Thymus (tissue), 11 donors: ENCODE measurements at regions not wholly inside any gene's neighbourhood (a gene's known extent, or its start where the extent isn't known, plus 50 kb on each side); places are given as distances from the start of the nearest gene placed in this dataset.
A peak's percentile ranks its signal among the peaks of the same experiment; 100 is the strongest.

ENCODE experiments used
- DNase-seq, 9 donors: peaks; one replicate each; pipeline ENCODE4 v3.0.0-alpha.2; 2013; ENCODE audit warnings: low spot score in 9 of 9, low read depth in 6 of 9, missing footprints in 1 of 9
- H3K27ac ChIP-seq, 2 donors: one replicate each; pipeline ENCODE4 v1.5.1; 2013; ENCODE audit warnings: control low read depth in 1 of 2, low read depth in 1 of 2, low read length in 1 of 2, mild to moderate bottlenecking in 1 of 2, moderate library complexity in 1 of 2
- H3K27me3 ChIP-seq, 2 donors: one replicate each; pipeline ENCODE4 v1.5.1; 2013; ENCODE audit warnings: low read length in 1 of 2; ENCODE audit not compliant: control insufficient read depth in 2 of 2, insufficient read depth in 1 of 2
- H3K36me3 ChIP-seq, 2 donors: one replicate each; pipeline ENCODE4 v1.5.1; 2013; ENCODE audit warnings: low read length in 1 of 2, mild to moderate bottlenecking in 1 of 2, moderate library complexity in 1 of 2; ENCODE audit not compliant: control insufficient read depth in 2 of 2, insufficient read depth in 2 of 2
- H3K4me1 ChIP-seq, 2 donors: one replicate each; pipeline ENCODE4 v1.5.1; 2013; ENCODE audit warnings: low read length in 2 of 2; ENCODE audit not compliant: control insufficient read depth in 2 of 2, insufficient read depth in 2 of 2
- H3K4me3 ChIP-seq, 2 donors: one replicate each; pipeline ENCODE4 v1.5.1; 2013; ENCODE audit warnings: low read length in 2 of 2, control low read depth in 1 of 2, mild to moderate bottlenecking in 1 of 2
- H3K9me3 ChIP-seq, 2 donors: one replicate each; pipeline ENCODE4 v1.5.1; 2013; ENCODE audit warnings: low read length in 1 of 2, mild to moderate bottlenecking in 1 of 2; ENCODE audit not compliant: control insufficient read depth in 2 of 2, insufficient read depth in 1 of 2
- WGBS: extraction: QIAGEN DNeasy Blood & Tissue Kit; methylation state at CpG from one replicate; pipeline ENCODE4 v1.1.7; 2013; 5-methylcytosine and 5-hydroxymethylcytosine counted together
- donor health status: healthy.

GRCh38 chr2:61693744-61694143 lies 155.6 kb upstream of the XPO1 start:
- no peaks in the 10 kb centered on the region for H3K36me3 ChIP-seq
- DNase-seq = peak in 1 of 9 donors; percentile 12
- H3K27me3 ChIP-seq = no peaks in the 10 kb centered on the region
- peaks cover 0 to 9% of the 10 kb centered on the region in 2 donors for H3K4me1 ChIP-seq
- no peak overlapping the region for H3K27ac ChIP-seq
- no peaks in the 10 kb centered on the region for H3K9me3 ChIP-seq
- WGBS = 83% methylated on average over 2 of the region's 2 CpGs
- H3K4me3 ChIP-seq = no peak overlapping the region

- Histone ChIP-seq H3K9me3 (no peaks in the 10 kb centered on the region), H3K27me3 (no peaks in the 10 kb centered on the region), H3K36me3 (no peaks in the 10 kb centered on the region), H3K4me1 (peaks cover 0 to 8% of the 10 kb centered on the region in 2 donors), H3K4me3 (no peak overlapping the region), H3K27ac (no peak overlapping the region)
- DNase-seq = no peak
Observed at GRCh38 chr2:61690078-61690596, 152.0 kb upstream of the XPO1 start.

GRCh38 chr2:61689568-61689967 lies 151.4 kb upstream of the XPO1 start:
- 87% methylated on average over 5 of the region's 5 CpGs for WGBS
- Histone ChIP-seq H3K36me3 (no peaks in the 10 kb centered on the region), H3K27ac (no peak overlapping the region), H3K27me3 (no peaks in the 10 kb centered on the region), H3K4me1 (peaks cover 0 to 4% of the 10 kb centered on the region in 2 donors), H3K9me3 (no peaks in the 10 kb centered on the region), H3K4me3 (no peak overlapping the region)
- DNase-seq = no peak

DNA sequence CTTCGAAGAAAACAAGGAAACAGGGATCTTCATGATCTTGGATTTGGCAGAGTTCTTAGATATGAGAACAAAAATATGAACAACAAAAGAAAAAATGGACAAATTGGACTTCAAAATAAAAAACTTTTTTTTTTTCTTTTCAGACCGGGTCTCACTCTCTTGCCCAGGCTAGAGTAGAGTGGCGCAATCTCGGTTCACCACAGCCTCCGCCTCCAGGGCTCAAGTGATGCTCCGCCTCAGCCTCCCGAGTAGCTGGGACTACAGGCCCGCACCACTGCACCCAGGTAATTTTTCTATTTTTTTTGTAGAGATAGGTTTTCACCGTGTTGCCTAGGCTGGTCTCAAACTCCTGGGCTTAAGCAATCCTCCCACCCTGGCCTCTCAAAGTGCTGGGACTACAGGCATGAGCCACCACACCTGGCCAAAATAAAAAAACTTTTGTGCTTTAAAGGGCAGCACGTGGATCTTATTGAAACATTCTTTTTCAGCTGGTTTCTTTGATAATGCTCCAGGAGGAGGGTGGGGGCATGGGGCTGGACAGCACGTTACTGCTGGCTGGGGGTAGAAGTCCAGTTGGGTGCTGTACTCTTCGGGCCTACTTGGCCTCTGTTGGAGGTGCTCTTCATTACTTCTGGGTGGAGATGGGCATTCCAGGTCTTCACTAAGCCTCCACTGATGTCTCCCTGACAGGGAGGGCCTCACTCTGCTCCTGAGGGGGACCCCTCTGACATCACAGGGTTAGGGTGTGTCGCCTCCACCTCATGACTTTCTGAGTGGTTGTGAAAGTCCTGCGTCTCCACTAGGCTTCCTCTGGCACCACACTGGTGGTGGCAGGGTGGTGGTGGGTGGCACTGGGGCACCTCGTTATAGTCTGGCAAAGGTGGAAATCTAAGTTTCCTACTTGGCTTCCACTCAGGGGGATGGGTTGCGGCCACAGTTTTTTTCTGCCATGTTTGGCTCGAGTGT lies 150.5 kb upstream of the XPO1 start:
- no peak overlapping the region for H3K4me3 ChIP-seq
- WGBS = 97% methylated on average over 17 of the region's 17 CpGs
- H3K36me3 ChIP-seq = no peaks in the 10 kb centered on the region
- no peak overlapping the region for H3K27ac ChIP-seq
- no peaks in the 10 kb centered on the region for H3K27me3 ChIP-seq
- H3K4me1 ChIP-seq = no peaks in the 10 kb centered on the region
- DNase-seq = no peak
- no peaks in the 10 kb centered on the region for H3K9me3 ChIP-seq

GRCh38 chr2:61679096-61679495 lies 140.9 kb upstream of the XPO1 start:
- H3K9me3 ChIP-seq = no peaks in the 10 kb centered on the region
- WGBS = 95% methylated on average over 5 of the region's 5 CpGs
- no peaks in the 10 kb centered on the region for H3K4me1 ChIP-seq
- H3K27me3 ChIP-seq = no peaks in the 10 kb centered on the region
- H3K4me3 ChIP-seq = no peak overlapping the region
- H3K27ac ChIP-seq = no peak overlapping the region
- no peak for DNase-seq
- H3K36me3 ChIP-seq = no peaks in the 10 kb centered on the region

DNA sequence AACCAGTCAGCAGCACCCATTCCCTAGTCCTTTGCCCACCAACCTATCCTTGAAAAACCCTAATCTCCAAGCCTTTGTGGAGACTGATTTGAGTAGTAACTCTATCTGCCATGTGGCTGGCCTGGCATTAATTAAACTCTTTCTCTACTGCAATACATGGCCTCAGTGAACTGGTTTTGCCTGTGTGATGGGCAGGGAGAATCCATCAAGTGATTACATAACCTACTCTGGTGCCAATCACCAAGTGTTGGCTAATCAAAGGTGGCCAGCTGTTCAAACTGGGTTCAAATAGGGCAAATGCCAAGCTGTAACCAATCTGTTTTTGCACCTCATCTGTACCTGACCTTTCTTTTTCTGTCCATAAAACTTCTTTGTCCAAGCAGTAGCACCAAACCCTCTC lies 139.8 kb upstream of the XPO1 start:
- no peak overlapping the region for H3K4me3 ChIP-seq
- DNase-seq = no peak
- H3K4me1 ChIP-seq = no peaks in the 10 kb centered on the region
- H3K9me3 ChIP-seq = no peaks in the 10 kb centered on the region
- no peaks in the 10 kb centered on the region for H3K36me3 ChIP-seq
- H3K27me3 ChIP-seq = no peaks in the 10 kb centered on the region
- no peak overlapping the region for H3K27ac ChIP-seq

- Histone ChIP-seq H3K27ac (no peak overlapping the region), H3K27me3 (no peaks in the 10 kb centered on the region), H3K4me3 (no peak overlapping the region), H3K9me3 (no peaks in the 10 kb centered on the region), H3K36me3 (no peaks in the 10 kb centered on the region), H3K4me1 (no peaks in the 10 kb centered on the region)
- WGBS = 99% methylated on average over 1 of the region's 1 CpG
- DNase-seq = no peak
Observed at GRCh38 chr2:61677306-61677705, 139.2 kb upstream of the XPO1 start.

DNA sequence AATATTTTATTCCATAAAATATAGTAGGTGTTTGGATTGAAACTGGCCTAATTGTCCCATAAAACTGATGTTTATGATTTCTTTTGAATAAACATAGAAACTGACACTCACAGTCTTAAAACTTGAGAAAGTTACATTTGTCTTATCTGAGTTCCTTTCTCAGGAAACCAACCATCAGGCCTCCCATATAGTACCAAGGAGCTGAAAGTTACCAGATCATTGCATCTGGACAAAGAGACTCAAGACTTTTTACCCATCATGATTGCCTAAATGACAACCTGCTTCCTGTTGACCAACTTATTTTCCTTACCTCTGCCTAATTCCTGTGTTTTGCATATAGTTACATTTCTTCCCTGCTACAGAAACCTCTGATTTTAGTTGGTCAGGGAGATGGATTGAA lies 137.0 kb upstream of the XPO1 start:
- Histone ChIP-seq H3K4me1 (no peaks in the 10 kb centered on the region), H3K4me3 (no peak overlapping the region), H3K9me3 (no peaks in the 10 kb centered on the region), H3K27ac (no peak overlapping the region), H3K27me3 (no peaks in the 10 kb centered on the region), H3K36me3 (no peaks in the 10 kb centered on the region)
- DNase-seq = no peak

DNA sequence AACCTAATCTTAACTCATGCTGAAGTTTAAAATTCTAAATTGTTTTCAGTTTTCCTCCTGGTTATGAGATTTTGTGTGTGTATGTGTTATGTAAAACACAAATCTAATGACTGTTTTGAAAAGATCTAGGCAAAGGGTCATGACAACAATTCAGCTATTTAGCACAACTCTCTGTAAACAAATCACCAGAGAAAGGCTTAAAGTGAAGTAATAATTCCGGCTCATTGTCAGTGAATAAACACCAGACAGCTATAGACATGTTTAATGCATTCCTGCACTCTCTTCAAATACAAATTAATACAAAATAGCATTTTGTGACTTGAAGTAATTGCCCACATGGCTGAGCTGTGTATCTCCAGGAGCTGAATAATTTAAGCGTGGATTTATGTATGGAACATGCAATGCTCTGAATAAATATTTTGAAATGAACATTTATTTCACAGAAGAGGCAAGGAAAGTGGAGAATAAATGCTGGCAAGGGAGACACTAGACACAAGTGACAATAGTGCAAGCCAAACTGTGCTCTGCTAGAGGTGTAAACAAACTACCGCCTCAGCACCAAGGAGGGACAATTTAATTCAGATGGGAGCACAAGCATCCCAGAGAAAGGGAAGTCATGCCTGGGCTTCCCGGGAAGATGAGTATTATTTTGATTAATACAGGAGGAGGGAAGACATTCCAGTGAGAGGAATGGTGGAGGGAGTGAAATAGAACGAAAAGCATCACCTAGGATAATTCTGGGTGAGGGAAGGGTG lies 133.6 kb upstream of the XPO1 start:
- Histone ChIP-seq H3K27ac (peak overlapping the region in 1 of 2 donors; percentile 36), H3K9me3 (no peaks in the 10 kb centered on the region), H3K4me1 (no peaks in the 10 kb centered on the region), H3K4me3 (no peak overlapping the region), H3K27me3 (no peaks in the 10 kb centered on the region), H3K36me3 (no peaks in the 10 kb centered on the region)
- no peak for DNase-seq
- WGBS = 93% methylated on average over 5 of the region's 5 CpGs
